GM21717 (cell line): ENCODE measurements at regions not wholly inside any gene's neighbourhood (a gene's known extent, or its start where the extent isn't known, plus 50 kb on each side); places are given as distances from the start of the nearest gene placed in this dataset.

Source experiments
- ATAC-seq: cut with Tn5 transposase; IDR thresholded peaks from one replicate; pipeline ENCODE4 v1.9.1; 2021; ENCODE audit warnings: mild to moderate bottlenecking, moderate library complexity; ENCODE audit not compliant: unreplicated experiment

DNA sequence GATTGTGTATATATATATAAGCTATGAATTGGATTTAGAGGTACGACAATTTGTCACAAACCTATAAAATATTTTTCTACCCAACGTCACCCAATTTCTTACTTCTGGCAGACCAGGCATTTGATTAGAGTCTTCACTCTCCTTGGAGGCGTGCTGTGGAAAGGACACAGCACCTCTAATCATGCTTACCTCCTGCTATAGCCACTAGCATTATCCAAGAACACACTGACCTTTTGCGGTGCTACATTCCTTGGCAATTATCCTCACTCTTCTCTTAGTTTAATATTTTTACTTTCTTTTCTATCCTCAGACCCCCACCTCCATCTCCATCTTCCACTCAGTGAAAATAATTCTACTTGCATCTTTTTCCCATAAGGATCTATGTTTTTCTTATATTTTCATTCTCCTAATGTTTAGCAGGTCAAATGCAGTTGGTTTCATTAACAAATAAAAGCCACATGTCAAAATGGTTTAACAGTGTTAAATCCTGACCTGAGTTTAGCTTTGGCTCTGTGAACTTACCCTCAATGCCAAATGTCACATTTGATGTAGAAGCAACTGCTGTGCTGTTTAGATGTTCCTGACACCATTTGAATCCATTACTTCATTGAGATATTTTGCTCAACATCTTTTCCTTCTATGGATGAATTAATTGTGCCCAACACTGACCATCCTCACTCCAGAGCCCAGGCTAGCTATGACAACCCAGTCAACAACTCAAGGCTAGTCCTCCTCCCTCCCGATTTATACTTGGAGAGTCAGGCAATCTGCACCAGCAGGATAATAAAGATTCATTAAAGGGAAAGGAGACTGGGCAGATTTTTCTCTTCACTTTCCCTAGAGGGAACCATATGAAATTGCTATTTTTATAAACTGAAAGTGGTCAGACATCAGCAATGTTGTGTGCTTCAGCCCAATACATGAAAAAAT, 240.5 kb downstream of the MREG start:
- no peak for ATAC-seq

DNA sequence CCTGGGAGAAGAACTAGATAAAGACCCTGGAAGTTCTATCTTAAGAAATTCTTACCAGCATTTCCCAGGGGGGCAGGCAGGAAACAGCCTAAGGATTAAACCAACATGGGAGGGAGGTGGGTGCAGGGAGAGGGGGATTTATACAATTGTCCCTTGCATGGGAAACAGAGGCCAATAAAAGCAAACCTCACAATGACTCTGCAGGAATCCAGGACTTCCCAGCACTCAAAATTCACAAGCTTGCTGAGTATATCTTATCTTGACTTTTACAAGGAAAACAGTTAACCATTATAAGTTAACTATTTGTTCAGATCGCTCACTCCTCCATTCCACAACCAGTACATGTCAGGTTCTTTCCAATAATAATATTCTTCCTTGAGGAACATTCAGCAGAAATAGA, 241.3 kb downstream of the MREG start:
- ATAC-seq: no peak

DNA sequence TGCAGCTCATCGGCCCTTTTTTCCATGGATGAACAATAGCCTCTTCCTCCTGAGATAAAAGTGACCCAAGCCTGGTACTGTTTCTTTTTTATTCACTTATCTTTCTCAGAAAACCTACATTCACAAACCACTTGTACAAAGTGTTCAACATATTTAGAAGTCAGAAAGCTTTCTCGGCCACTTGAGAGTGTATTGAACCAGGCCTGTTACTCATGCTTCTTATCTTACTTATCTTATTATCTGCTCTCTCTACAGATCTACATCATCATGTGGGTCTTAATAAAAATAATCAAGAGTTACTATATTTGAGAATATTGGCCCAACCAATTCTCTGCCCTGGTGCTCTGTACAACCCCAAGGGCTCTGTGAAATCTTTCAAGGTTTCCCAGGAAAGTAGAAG, 242.1 kb downstream of the MREG start:
- ATAC-seq: no peak

DNA sequence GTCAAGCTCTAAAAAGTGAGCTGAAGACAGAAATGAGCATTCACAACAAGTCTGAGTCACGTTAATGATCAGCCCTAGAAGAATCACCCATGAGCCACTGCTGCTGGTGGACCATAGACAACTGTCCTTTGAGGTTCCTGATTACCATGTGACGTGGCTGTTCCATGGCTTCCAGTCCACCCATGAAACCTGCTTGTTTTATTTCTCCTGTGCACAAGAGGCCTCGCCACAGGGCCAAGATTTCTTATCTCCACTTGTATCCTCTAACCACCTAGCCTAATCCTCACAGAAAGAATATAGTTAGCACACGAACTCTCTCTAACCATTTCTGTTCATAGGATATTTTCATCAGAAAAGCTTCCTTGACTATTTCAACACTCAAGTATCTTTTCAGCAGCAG, 242.7 kb downstream of the MREG start:
- ATAC-seq: no peak

DNA sequence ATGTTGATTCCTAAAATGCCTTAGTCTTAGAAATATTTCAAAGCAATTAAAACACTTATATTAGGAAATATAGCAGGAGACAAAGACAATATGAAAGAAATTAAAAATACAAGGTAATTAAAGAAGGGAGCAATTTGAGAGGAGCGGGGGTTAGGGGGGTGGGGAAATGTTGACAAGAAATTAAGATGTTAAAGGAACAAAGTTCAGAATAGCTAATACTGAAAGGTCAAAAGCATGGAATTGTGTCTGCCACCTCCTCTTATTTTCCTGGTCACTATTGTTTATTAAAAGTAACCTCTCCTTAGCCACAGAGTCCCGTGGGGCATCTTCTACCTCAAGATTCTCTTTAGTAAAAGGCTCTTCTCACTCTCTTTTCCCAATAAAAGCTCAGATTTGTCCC, 244.1 kb downstream of the MREG start:
- no peak for ATAC-seq

DNA sequence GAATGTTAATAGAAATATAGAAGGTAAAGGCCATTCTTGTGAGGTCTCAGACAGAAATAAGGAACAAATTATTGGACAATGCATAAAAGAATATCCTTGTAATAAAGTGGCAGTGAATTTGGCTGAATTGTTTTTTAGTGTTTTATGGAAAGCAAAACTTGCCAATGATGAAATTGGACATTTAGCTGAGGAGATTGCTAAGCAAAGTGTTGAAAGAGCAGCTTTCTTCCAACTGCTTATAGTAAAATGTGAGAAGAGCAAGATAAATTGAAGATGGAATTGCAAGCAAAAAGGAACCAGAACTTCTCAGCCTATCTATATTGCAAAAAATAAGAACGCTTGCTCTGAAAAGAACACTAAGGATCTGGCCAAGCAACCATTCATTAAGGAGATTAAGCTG, 245.7 kb downstream of the MREG start:
- no peak for ATAC-seq

DNA sequence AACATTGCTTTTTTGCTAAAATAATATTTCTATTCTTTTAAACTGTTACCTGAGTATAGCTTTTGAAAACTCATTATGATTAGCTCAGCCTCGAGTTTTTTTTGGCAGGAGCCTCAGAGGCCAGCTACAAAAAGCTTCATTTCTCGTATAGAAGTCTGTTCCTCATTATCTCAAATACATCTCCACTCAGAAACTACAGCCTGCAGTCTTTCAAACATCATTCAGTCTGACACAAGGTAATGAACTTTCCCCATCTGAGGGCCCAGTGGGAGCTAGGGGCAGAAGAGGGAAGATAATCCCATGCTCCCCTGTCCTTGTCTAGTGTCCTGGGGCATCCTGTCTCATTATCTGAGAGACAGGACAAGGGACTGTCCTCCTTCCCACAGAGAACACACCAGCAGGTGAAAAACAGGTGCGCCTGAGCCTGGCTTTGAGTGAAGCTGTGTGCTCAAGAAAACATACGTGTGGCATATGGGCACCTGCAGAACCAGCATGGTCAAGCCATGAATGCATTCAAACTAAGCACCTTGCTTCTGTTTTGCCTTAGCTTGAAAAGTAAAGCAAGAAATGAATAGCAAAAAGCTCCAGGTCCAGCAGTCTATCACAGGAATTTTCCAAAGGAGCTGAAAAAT, 247.5 kb downstream of the MREG start:
- no peak for ATAC-seq

DNA sequence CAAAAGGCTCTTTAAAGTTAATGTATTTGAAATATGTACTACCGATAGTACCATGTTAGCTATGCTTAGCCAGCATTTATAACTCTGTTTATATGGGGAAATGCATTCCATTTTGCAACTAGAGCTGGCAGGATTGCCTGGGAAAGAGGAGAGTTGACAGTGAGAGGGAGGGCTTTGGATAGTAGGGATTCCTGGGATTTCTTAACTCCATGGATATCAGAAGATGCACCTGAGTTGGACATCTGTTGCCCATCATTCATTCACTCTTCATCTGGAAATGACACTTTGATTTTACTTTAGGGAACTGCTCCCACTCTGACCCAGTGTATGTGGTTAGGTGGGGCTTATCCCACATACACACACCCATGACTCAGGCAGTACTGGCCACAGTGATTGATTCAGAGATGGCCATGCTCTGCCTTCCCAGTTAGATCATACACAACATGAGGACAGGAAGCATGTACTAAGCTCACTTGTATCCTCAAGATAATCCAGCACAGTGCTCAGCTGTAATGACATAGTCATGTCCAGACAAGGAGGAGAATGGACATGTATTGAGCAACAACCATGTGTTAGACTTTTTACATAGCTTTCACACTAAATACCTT, 248.8 kb downstream of the MREG start:
- no peak for ATAC-seq

DNA sequence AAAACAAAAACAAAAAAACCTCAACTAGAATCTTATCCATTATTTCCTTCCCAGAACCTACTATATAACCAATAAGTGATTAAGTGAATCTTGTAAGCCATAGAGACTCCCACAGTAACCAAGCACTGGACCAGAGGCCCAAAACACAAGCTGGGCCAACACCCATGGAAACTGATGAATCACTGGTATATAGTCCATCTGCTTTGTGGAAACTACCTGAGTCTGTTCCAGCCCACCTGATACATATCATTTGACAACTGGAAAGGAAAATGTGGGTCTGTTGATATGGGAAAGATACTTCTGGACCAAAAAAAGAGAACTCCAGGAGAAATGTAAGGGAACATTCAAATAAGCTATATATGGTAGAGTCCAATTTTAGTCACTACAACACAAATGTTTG, 252.8 kb downstream of the MREG start:
- no peak for ATAC-seq

DNA sequence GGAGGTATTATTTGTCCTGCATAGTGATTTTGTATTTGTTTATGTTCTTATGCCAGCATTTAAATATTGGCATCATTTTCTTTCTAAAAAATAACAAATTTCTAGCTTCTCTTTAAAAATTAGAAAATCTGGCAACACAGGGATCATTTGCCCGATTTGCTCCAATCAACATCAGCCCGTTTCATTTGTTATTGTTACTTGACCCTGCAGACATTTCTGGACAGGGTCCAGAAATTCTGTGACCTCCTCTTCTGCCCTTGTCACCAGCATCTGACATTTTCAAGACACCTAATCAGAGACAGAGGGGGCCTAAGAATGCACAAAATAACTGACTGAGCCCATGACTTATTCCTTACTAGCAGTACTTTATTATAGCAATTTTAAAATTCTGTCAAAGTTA, 253.3 kb downstream of the MREG start:
- no peak for ATAC-seq

DNA sequence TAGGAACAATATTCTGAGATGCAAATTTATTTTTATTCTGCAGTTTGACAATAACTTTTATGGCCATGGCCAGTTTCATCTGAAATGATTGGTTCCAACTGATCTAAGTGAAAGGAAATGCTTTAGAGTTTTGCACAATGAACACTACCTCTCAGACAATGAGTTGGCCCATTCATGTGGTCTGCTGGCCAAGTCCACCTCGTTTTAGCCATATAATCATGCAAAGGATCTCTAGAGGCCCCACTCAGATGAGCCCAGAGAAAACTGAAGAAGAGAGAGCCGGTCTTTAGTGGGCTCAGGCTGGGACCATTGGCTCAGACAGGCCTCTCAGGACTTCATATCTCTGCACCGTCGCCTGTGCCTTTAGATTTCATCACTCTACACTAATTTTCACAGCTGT, 254.7 kb downstream of the MREG start:
- no peak for ATAC-seq

DNA sequence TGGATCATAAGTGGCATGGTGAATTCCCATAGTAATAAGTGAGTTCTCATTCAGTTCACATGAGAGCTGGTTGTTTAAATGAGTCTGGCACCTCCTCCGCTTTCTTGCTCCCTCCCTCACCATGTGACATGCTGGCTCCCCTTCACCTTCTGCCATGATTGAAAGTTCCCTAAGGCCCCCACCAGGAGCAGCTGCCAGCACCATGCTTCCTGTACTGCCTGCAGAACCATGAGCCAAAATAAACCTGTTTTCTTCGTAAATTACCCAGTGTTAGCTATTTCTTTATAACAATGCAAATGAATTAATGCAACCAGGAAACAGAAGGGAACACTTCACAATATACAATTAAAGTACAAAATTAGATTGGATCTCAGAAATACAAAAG, 257.0 kb downstream of the MREG start:
- no peak for ATAC-seq

DNA sequence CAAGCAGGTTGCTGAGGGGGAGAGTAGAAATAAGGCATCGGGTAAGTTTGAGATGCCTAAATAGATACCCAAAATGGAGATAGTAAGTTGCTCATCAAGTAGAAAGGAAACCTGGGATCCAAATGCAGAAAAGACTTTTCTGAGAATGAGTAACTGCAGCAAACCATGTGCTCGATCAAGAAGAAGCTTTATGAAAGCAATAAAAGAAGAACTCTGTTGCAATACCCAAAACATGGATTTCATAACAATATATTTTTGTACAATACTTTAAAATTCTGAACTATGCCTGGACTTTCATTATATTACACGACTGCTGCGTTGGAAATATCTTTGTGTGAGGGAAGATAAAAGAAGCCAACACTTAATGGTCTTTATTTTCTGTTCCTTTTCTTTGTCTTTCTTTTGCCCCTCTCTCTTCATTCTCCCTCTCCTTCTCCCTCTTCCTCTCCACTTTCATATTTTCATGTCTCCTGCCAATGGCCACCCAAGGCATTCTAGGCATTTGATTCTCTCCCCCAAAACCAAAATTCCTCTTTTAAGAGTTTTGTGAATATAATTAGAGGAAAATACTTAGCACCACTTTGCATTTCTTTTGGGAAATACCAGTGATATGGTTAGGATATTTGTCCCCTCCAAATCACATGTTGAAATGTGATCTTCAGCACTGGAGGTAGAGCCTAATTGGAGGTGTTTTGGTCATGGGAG, 257.6 kb downstream of the MREG start:
- ATAC-seq: no peak

DNA sequence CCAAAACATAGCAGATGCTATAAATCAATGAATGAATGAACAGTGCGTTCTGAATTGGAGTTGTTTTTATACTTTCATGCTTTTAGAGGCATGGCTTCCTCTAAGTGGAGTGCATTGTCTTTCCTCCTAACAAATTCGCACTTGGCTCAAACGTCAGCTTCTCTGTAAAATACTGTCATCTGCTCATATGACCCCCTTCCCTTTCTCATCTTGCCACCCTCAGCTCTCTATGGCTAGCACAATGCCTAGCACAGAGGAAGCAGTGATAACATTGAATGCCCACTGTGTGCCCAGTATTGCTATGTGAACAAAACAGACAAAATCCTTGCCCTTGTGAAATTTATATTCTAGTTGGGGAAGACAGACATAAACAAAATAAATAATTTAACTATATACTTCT, 258.8 kb downstream of the MREG start:
- no peak for ATAC-seq

DNA sequence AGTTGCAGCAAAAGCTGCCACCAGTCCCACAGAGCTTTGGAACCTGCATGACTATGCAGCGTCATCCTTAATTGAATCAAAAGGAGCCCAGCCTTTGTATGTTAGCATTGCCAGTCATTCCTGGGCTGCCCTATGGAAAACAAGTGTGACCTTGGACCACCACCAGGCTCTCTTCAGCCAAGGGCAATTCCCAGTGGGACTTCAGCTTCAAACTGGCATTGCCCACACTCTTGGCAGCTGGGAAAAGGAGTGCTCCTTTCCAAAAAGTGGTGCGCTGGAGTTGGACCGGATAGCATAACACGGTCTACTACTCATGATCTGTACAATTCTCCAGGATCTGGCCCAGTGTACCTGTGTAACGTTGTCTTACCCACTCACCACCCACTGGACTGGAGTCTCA, 259.5 kb downstream of the MREG start:
- no peak for ATAC-seq

DNA sequence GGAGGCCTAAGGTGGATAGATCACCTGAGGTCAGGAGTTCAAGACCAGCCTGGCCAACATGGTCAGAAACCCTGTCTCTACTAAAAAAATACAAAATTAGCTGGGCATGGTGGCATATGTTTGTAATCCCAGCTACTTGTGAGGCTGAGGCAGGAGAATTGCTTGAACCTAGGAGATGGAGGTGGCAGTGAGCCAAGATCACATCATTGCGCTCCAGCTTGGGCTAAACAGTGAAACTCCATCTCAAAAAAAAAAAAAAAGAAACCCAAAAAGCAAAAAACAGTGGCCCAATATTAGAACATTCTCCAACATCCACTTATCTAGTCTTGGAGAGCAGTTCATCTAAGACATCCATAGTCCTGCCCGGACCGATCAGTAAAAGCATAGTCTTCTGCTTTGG, 260.4 kb downstream of the MREG start:
- ATAC-seq: no peak

DNA sequence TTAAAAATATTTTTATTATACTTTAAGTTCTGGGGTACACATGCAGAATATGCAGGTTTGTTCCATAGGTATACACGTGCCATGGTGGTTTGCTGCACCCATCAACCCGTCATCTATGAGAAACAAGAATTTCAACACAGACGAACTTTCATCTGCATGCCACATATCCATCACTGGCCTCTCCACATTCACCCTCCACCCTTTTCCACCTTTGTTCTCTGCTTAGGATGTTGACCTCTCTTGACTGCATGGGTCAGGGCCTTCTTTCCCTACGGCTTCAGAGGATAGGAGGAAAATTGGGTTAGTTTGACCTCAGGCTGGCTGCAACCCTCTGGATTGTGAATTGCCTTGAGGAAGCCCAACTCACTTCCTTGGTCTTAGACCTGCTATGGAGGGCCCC, 260.9 kb downstream of the MREG start:
- ATAC-seq: no peak

DNA sequence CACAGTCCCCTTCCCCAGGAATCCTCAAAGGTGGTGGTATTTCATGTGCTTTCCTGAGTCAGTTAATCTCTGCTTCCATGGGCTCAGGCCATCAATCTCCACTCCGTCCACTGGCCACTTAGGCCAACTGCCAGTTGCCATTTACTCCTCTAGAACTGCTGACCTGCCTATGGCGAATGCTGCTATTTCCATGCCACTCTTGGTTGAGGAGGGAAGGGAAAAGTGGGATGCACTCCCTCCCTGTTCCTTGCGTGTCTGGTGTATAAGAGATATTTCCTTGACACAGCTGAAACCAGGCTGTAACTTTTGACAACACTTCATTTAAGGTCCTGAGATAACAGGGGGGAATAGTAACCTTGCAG, 261.5 kb downstream of the MREG start:
- no peak for ATAC-seq

DNA sequence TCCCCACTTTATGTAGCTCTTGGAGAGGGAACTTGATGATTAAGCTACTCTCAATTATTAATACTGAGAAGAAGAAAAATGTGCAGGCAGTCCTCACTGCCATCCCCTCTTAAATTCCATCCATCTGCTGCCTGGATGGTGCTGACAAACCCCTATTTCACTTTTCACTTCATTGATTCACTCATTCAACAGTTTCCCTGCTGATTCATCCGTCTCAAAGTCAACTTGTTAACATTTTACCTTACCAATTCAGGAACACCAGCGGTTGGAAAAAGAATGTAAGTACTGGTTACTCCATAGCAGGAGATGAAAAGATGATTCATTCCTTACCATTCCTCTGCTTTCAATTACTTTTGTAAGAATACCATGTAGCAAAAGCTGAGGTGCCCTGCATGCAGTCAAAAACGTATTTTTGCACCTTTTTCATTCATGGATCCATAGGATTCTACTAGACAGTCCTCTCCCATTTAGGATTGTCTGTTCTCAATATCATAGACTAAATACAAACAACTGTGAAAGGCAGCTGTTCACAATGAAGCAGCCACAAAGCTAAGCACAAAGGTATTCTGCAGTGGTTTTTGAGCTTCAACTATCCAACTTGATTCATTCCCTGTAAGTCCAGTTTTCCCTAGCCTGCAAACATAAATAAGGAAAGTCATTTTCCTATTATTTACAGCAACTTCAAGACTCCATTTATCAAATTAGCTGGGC, 262.0 kb downstream of the MREG start:
- no peak for ATAC-seq

DNA sequence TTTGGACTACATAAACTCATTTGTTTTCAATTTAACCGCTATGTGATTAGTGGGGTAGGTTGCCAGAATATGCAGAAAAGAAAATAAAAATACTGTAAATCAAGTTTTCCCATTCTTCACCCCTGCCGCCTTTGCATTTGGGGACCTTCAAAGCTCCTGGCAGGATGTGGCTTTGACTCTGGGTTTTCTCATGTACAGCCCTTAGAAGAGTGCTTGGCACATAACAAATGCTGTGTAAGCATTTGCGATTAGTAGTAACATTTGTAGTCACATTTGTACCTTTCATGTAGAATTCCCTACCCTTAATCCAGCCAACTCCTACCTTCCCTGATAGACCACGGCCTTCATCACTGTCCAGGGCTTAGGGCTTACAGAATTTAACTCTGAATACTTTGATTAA, 262.6 kb downstream of the MREG start:
- ATAC-seq: no peak
